GM23248 (cell line): ENCODE measurements at regions not wholly inside any gene's neighbourhood (a gene's known extent, or its start where the extent isn't known, plus 50 kb on each side); places are given as distances from the start of the nearest gene placed in this dataset.

ENCODE experiments used
- DNase-seq: peaks from one replicate; pipeline ENCODE4 v3.0.0-alpha.2; 2015
- H2AFZ ChIP-seq: fragments of 200-600 bp; sonication (generic); 2 replicates; pipeline ENCODE4 v1.6.1; 2016; ENCODE audit warnings: antibody characterized with exemption
- H3F3A ChIP-seq: fragments of 200-600 bp; sonication (generic); 2 replicates; pipeline ENCODE4 v1.6.1; 2016; ENCODE audit warnings: mild to moderate bottlenecking, antibody characterized with exemption, mixed run types; ENCODE audit not compliant: insufficient read depth
- H3K27ac ChIP-seq: fragments of 200-600 bp; sonication (generic); 2 replicates; pipeline ENCODE4 v1.5.1; 2016; ENCODE audit warnings: mild to moderate bottlenecking
- H3K27me3 ChIP-seq: fragments of 200-600 bp; sonication (generic); replicated peaks from 2 replicates; pipeline ENCODE4 v1.6.1; 2016; ENCODE audit warnings: mild to moderate bottlenecking; ENCODE audit not compliant: insufficient read depth
- H3K36me3 ChIP-seq: fragments of 200-600 bp; sonication (generic); 2 replicates; pipeline ENCODE4 v1.6.1; 2016; ENCODE audit warnings: low read depth, mild to moderate bottlenecking
- H3K4me1 ChIP-seq: fragments of 200-600 bp; sonication (generic); 2 replicates; pipeline ENCODE4 v1.6.1; 2016; ENCODE audit warnings: mild to moderate bottlenecking; ENCODE audit not compliant: insufficient read depth
- H3K4me2 ChIP-seq: fragments of 200-600 bp; sonication (generic); one replicate; pipeline ENCODE4 v1.6.1; 2016; ENCODE audit warnings: mild to moderate bottlenecking; ENCODE audit not compliant: unreplicated experiment
- H3K4me3 ChIP-seq: fragments of 200-600 bp; sonication (generic); 2 replicates; pipeline ENCODE4 v1.5.1; 2016; ENCODE audit warnings: mild to moderate bottlenecking
- H3K79me2 ChIP-seq: fragments of 200-600 bp; sonication (generic); 2 replicates; pipeline ENCODE4 v1.6.1; 2016; ENCODE audit warnings: mild to moderate bottlenecking; ENCODE audit not compliant: insufficient read depth
- H3K9ac ChIP-seq: fragments of 200-600 bp; sonication (generic); 2 replicates; pipeline ENCODE4 v1.6.1; 2016; ENCODE audit warnings: mild to moderate bottlenecking
- H3K9me2 ChIP-seq: fragments of 200-600 bp; sonication (generic); 2 replicates; pipeline ENCODE4 v1.6.1; 2016; ENCODE audit warnings: mixed run types, mild to moderate bottlenecking, moderate library complexity; ENCODE audit not compliant: insufficient read depth
- H3K9me3 ChIP-seq: fragments of 200-600 bp; sonication (generic); one replicate; pipeline ENCODE4 v1.6.1; 2017; ENCODE audit warnings: low read depth
- H4K20me1 ChIP-seq: fragments of 200-600 bp; sonication (generic); 2 replicates; pipeline ENCODE4 v1.6.0; 2016; ENCODE audit not compliant: insufficient read depth
- EZH2 ChIP-seq: fragments of 200-600 bp; sonication (generic); IDR thresholded peaks from 2 replicates; pipeline ENCODE4 v1.6.1; 2018; ENCODE audit warnings: antibody characterized with exemption, mild to moderate bottlenecking; ENCODE audit not compliant: insufficient read depth, poor library complexity, severe bottlenecking
- EZH2phosphoT487 ChIP-seq: fragments of 200-600 bp; sonication (generic); IDR thresholded peaks from 2 replicates; pipeline ENCODE4 v1.6.1; 2018; ENCODE audit warnings: antibody characterized with exemption, moderate library complexity, mild to moderate bottlenecking, low read depth; ENCODE audit not compliant: insufficient read depth
- WGBS, 2 experiments: methylation state at CpG; one replicate each; pipeline ENCODE4 v1.1.6; 2015 to 2017; ENCODE audit warnings: low lambda C conversion rate in 2 of 2, low coverage in 1 of 2; ENCODE audit errors: missing lambda C conversion rate in 2 of 2; 5-methylcytosine and 5-hydroxymethylcytosine counted together
- in situ Hi-C: fragments of 300-500 bp; cut with MboI; formaldehyde crosslinking; loops from 2 replicates; pipeline ENCODE4 v1.15.0; 2020

DNA sequence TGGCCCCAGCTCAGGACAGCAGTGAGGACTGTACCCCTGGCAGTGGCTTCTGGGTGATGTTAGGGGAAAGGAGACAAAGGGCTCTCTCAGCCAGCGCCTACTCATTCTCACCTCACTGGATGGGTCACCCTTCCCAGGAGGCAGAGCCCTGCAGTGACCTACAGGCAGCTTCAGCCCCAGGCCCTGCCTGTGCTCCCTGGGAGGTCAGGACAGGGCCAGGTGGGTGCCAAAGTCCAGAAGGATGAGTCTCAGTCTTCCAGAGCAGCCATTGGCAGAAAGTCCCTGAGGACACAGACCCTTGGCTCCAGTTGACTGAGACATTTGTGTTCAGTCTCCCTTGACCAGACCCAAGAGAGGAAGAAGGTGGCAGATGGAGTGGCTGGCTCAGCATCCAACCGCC, 75.1 kb downstream of the TEX51 start:
- H3K79me2 ChIP-seq = no peaks in the 10 kb centered on the region
- in situ Hi-C loops = no loop called here

DNA sequence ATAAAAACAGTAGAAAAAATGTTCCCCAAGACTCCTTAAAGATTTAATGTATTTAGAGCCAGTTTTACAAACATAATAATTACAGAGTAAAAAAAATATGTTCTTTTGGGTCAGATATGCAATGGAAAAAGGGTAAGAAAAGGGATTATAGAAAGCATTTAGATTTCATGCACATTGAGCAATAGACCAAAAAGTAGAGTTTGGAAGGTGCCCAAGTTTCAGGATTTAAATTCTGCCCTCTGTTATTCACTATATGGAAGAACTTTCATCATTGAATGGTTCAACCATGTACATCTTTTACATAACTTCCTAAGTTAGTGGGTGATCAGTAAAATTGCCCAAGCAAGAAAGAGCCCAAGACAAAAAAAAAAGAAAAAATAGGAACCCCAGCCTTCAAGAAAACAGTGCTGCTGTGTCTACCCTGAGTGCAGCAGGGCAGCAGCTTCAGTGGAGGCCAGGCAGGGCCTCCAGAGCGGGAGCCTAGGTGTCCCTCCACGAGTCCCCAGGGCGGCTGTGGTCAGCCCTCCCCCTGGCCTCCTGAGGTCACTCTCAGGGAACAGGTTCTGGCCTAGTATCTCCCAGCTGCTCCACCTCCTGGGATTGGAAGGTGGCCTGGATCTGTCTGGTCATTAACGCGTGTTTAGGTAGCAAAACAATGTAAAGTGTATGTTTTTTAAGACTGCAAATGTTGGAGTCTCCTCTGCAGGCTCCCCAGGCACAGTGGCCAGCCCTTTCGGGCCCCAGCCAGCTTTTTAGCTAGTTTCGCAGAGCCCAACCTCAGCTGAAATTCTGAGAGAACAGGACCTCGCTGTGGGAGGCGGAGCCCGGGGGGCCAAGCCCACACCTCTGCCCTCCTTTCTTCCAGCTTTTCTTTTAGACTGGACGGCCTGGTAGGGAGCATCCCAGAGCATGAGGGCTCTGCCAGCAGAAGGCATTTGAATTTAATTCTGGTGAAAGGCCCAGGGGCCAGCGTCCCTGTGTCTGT, 77.3 kb downstream of the TEX51 start:
- no peaks in the 10 kb centered on the region for H3K9me3 ChIP-seq
- H3K9me2 ChIP-seq = no peaks in the 10 kb centered on the region
- H3K4me3 ChIP-seq = no peak overlapping the region
- H2AFZ ChIP-seq = no peak overlapping the region
- peaks cover 8% of the 10 kb centered on the region; the same call in 1 of the 2 replicates for H3K27me3 ChIP-seq
- WGBS, 2 experiments = 61 to 67% methylated on average over 12 of the region's 12 CpGs
- DNase-seq = no peak
- no peak overlapping the region for H3K27ac ChIP-seq
- no peaks in the 10 kb centered on the region for H3K4me1 ChIP-seq
- H3K79me2 ChIP-seq = no peaks in the 10 kb centered on the region
- TF ChIP-seq EZH2 (no peak), EZH2phosphoT487 (no peak)
- in situ Hi-C loops = no loop called here
- no peaks in the 10 kb centered on the region for H3F3A ChIP-seq
- H3K4me2 ChIP-seq = no peak overlapping the region
- H3K9ac ChIP-seq = no peak overlapping the region
- H3K36me3 ChIP-seq = no peaks in the 10 kb centered on the region
- H4K20me1 ChIP-seq = no peaks in the 10 kb centered on the region

More for the DNA sequence above, 75.1 kb downstream of the TEX51 start:
- H3K9me3 ChIP-seq = no peaks in the 10 kb centered on the region
- TF ChIP-seq EZH2 = no peak
- no peak for TF ChIP-seq EZH2phosphoT487
- H4K20me1 ChIP-seq = no peaks in the 10 kb centered on the region
- no peak overlapping the region for H3K4me3 ChIP-seq
- H3K4me2 ChIP-seq = no peak overlapping the region
- H3K9ac ChIP-seq = no peak overlapping the region
- no peaks in the 10 kb centered on the region for H3K9me2 ChIP-seq
- H3K4me1 ChIP-seq = no peaks in the 10 kb centered on the region
- H3K27ac ChIP-seq = no peak overlapping the region
- no peak for DNase-seq
- H3K36me3 ChIP-seq = no peaks in the 10 kb centered on the region
- peaks cover 24% of the 10 kb centered on the region for H3K27me3 ChIP-seq
- no peaks in the 10 kb centered on the region for H3F3A ChIP-seq
- WGBS, 2 experiments = 50 to 59% methylated on average over 1 to 2 of the region's 2 CpGs
- no peak overlapping the region for H2AFZ ChIP-seq

DNA sequence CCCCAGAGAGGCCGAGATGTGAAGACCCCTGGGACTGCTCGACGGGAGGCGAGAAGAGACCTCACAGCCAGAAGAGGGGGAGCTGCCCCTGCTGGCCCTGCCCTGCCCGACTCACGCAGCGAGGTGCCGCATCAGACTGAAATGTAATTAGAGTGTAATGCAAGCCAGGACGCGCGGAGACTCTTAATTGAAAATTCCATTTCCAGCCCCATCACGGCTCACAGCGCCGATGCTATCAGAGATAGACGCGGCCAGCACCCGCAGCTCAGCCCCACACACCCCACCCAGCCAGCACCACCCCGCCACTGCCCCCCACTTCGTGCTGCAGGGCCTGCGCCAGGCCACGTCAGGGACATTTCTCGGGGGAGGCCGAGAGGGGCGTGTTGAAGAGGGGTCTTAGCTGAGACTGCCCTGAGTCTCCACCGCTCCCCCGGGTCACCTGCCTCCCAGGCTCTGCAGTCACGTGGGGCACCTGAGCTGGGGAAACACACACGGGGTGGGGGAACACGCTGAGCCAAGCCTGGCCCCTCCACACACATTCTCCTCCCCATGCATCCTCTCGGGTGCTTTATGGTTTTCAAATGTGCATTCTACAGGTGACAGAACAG, 78.1 kb downstream of the TEX51 start:
- Histone ChIP-seq H3K4me2 (no peak overlapping the region), H3K36me3 (no peaks in the 10 kb centered on the region), H3K27me3 (peaks cover 11% of the 10 kb centered on the region; the same call in 1 of the 2 replicates), H3K27ac (no peak overlapping the region), H3K9me3 (no peaks in the 10 kb centered on the region), H3K79me2 (no peaks in the 10 kb centered on the region), H3K9ac (no peak overlapping the region), H3F3A (no peaks in the 10 kb centered on the region), H4K20me1 (no peaks in the 10 kb centered on the region), H3K9me2 (no peaks in the 10 kb centered on the region), H3K4me3 (no peak overlapping the region), H2AFZ (no peak overlapping the region), H3K4me1 (no peaks in the 10 kb centered on the region)
- in situ Hi-C loops = no loop called here
- 72% methylated on average over 25 to 30 of the region's 30 CpGs for WGBS, 2 experiments
- TF ChIP-seq EZH2 (no peak), EZH2phosphoT487 (no peak)
- no peak for DNase-seq

DNA sequence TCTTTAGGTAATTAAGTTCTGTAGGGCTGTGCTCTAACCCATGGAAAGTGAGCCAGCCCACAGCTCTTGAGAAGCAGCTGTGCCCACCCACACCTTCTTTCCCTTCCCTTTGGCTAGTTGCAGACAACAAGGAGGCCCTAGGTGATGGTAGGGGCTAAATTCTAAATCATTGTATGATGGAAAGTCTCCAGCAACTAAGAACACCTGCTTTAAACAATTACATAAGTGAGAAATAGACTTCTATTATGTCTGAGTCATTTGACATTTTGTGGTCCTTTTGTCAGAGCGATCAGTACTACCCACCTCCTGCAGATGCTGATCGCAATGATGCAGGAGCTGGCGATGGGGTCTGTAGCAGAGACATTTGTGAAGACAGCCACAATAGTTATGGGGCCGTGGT, 79.6 kb downstream of the TEX51 start:
- Histone ChIP-seq H3K4me2 (no peak overlapping the region), H3K79me2 (no peaks in the 10 kb centered on the region), H3K9me2 (no peaks in the 10 kb centered on the region), H4K20me1 (no peaks in the 10 kb centered on the region), H3K9ac (no peak overlapping the region), H2AFZ (no peak overlapping the region), H3K27ac (no peak overlapping the region), H3K4me3 (no peak overlapping the region), H3F3A (no peaks in the 10 kb centered on the region), H3K4me1 (no peaks in the 10 kb centered on the region), H3K9me3 (no peaks in the 10 kb centered on the region), H3K27me3 (peaks cover 11% of the 10 kb centered on the region; the same call in 1 of the 2 replicates), H3K36me3 (no peaks in the 10 kb centered on the region)
- WGBS, 2 experiments = 47 to 54% methylated on average over 4 of the region's 4 CpGs
- no peak for TF ChIP-seq EZH2
- no peak for DNase-seq
- in situ Hi-C loops = no loop called here
